A549 (cell line): ENCODE measurements at regions not wholly inside any gene's neighbourhood (a gene's known extent, or its start where the extent isn't known, plus 50 kb on each side); places are given as distances from the start of the nearest gene placed in this dataset.

Source experiments
- ATAC-seq, 2 experiments: fragments of 200-7000 bp in 1 of 2; fragments of >200 bp in 1 of 2; cut with Nextera tagmentation in 1 of 2; cut with Tn5 transposase in 1 of 2; 3 replicates each; pipeline versions ENCODE4 v1.8.0 to v1.9.1; 2018 to 2020; ENCODE audit warnings: mild to moderate bottlenecking in 1 of 2, moderate library complexity in 1 of 2
- CTCF ChIA-PET: fragments of 300-600 bp; sonication (Branson Sonifier 250); formaldehyde crosslinking; extraction: SDS; loops from one replicate; lab custom pipeline; 2021; ENCODE audit warnings: antibody characterized with exemption, inconsistent platforms; lab: Yijun Ruan, JAX
- POLR2A ChIA-PET: fragments of 350-600 bp; formaldehyde crosslinking; extraction: SDS; loops from one replicate; lab custom pipeline; 2021; ENCODE audit warnings: antibody characterized with exemption, inconsistent platforms; lab: Yijun Ruan, JAX
- DNase-seq, 2 experiments: peaks; one replicate each; pipeline versions ENCODE4 v3.0.0 to v3.0.0-alpha.2; 2011 to 2016; ENCODE audit warnings: low read depth in 1 of 2, low spot score in 1 of 2
- FAIRE-seq: peaks from 2 replicates; lab custom pipeline; 2011; peaks lifted over from hg19 to GRCh38; lab: Jason Lieb, UNC
- H3K27ac ChIP-seq, 2 experiments: fragments of >200 bp; sonication (Bioruptor Twin); formaldehyde crosslinking; 3 replicates each; pipeline ENCODE4 v1.5.1; 2016 to 2017
- H3K4me1 ChIP-seq: fragments of >200 bp; sonication (Bioruptor Twin); formaldehyde crosslinking; 3 replicates; pipeline ENCODE4 v1.6.1; 2016
- H3K4me2 ChIP-seq: fragments of >200 bp; sonication (Bioruptor Twin); formaldehyde crosslinking; 3 replicates; pipeline ENCODE4 v1.6.1; 2016
- H3K4me3 ChIP-seq: fragments of >200 bp; sonication (Bioruptor Twin); formaldehyde crosslinking; 3 replicates; pipeline ENCODE4 v1.5.1; 2016
- H3K9me3 ChIP-seq: fragments of >200 bp; sonication (Bioruptor Twin); formaldehyde crosslinking; 3 replicates; pipeline ENCODE4 v1.6.1; 2016
- BHLHE40 ChIP-seq: IDR thresholded peaks from 2 replicates; pipeline ENCODE4 v1.6.1; 2012; ENCODE audit warnings: low read depth, low read length, inconsistent platforms
- CBX8 ChIP-seq: fragments of 200-600 bp; sonication (generic); IDR thresholded peaks from 2 replicates; pipeline ENCODE4 v1.6.1; 2016
- CHD2 ChIP-seq: fragments of 150-350 bp; IDR thresholded peaks from 2 replicates; pipeline ENCODE4 v1.6.1; 2014; ENCODE audit warnings: low read length; ENCODE audit not compliant: partially characterized antibody
- CHD4 ChIP-seq: fragments of 200-600 bp; sonication (generic); IDR thresholded peaks from 2 replicates; pipeline ENCODE4 v1.6.1; 2016; ENCODE audit warnings: antibody characterized with exemption, mild to moderate bottlenecking, borderline replicate concordance
- E2F6 ChIP-seq: IDR thresholded peaks from 2 replicates; pipeline ENCODE4 v1.6.1; 2012; ENCODE audit warnings: low read depth, borderline replicate concordance
- HDAC2 ChIP-seq: fragments of 200-600 bp; sonication (generic); IDR thresholded peaks from 2 replicates; pipeline ENCODE4 v1.6.1; 2016
- JUN ChIP-seq, 2 experiments: fragments of >200 bp; sonication (Bioruptor Twin); formaldehyde crosslinking; IDR thresholded peaks; 2 replicates in 1 of 2; 3 replicates in 1 of 2; pipeline ENCODE4 v1.6.1; 2016 to 2017
- MAFK ChIP-seq: fragments of 450-650 bp; IDR thresholded peaks from 2 replicates; pipeline ENCODE4 v1.6.1; 2014; ENCODE audit not compliant: partially characterized antibody
- MYC ChIP-seq: IDR thresholded peaks from 2 replicates; pipeline ENCODE4 v1.6.1; 2012; ENCODE audit warnings: mild to moderate bottlenecking, inconsistent platforms, low read length, improper control_type of control experiment, borderline replicate concordance
- NFE2L2 ChIP-seq: fragments of 150-350 bp; conservative IDR thresholded peaks from 2 replicates; pipeline ENCODE4 v1.6.1; 2014; ENCODE audit warnings: low read length
- PHF8 ChIP-seq: fragments of 200-600 bp; sonication (generic); IDR thresholded peaks from 2 replicates; pipeline ENCODE4 v1.6.1; 2016; ENCODE audit warnings: low read depth, mild to moderate bottlenecking, antibody characterized with exemption, moderate library complexity, borderline replicate concordance
- POLR2A ChIP-seq: IDR thresholded peaks from 2 replicates; pipeline ENCODE4 v1.6.1; 2012; ENCODE audit warnings: mild to moderate bottlenecking, low read length
- REST ChIP-seq: fragments of 200-600 bp; sonication (generic); IDR thresholded peaks from 2 replicates; pipeline ENCODE4 v1.6.1; 2016; ENCODE audit warnings: antibody characterized with exemption, mild to moderate bottlenecking, moderate library complexity
- RNF2 ChIP-seq: fragments of 200-600 bp; sonication (generic); IDR thresholded peaks from 2 replicates; pipeline ENCODE4 v1.6.1; 2016; ENCODE audit warnings: low read depth, mild to moderate bottlenecking, antibody characterized with exemption, moderate library complexity, borderline replicate concordance
- SMC3 ChIP-seq: fragments of >200 bp; sonication (Bioruptor Twin); formaldehyde crosslinking; IDR thresholded peaks from 3 replicates; pipeline ENCODE4 v1.6.1; 2018; ENCODE audit warnings: inconsistent platforms
- TFCP2L1 ChIP-seq: fragments of 250-450 bp; sonication (Bioruptor Pico); IDR thresholded peaks from 2 replicates; pipeline ENCODE4 v1.5.0; 2021; ENCODE audit warnings: mild to moderate bottlenecking
- TP53 ChIP-seq: fragments of 250-450 bp; sonication (Bioruptor Pico); IDR thresholded peaks from 2 replicates; pipeline ENCODE4 v1.5.0; 2021; ENCODE audit warnings: mild to moderate bottlenecking, moderate library complexity
- USF2 ChIP-seq: fragments of 450-650 bp; IDR thresholded peaks from 2 replicates; pipeline ENCODE4 v1.6.1; 2014; ENCODE audit warnings: antibody characterized with exemption
- ZNF302 ChIP-seq: fragments of 250-450 bp; sonication (Bioruptor Pico); IDR thresholded peaks from 2 replicates; pipeline ENCODE4 v1.9.0; 2021; ENCODE audit warnings: inconsistent platforms, mild to moderate bottlenecking, moderate library complexity
- ZSCAN20 ChIP-seq: fragments of 250-450 bp; sonication (Bioruptor Pico); IDR thresholded peaks from 2 replicates; pipeline ENCODE4 v1.8.0; 2022; ENCODE audit warnings: mild to moderate bottlenecking, moderate library complexity
- WGBS: methylation state at CpG from one replicate; pipeline ENCODE4 v1.1.6; 2017; ENCODE audit errors: missing lambda C conversion rate; 5-methylcytosine and 5-hydroxymethylcytosine counted together

- Histone ChIP-seq H3K27ac (no peak overlapping the region), H3K4me3 (no peak overlapping the region), H3K9me3 (peaks cover 20% of the 10 kb centered on the region), H3K4me1 (no peaks in the 10 kb centered on the region), H3K4me2 (no peak overlapping the region)
- TF ChIP-seq E2F6 (no peak), CHD2 (no peak), SMC3 (no peak), TP53 (CRISPR knock-in tag) (no peak), RNF2 (no peak), REST (no peak), HDAC2 (no peak), BHLHE40 (no peak), POLR2A (no peak), CHD4 (no peak), ZSCAN20 (CRISPR knock-in tag) (no peak)
- POLR2A ChIA-PET: no interaction called here
- FAIRE-seq (no peak), ATAC-seq (no peak), DNase-seq (no peak)
- CTCF ChIA-PET: no interaction called here
- 26% methylated on average over 1 of the region's 1 CpG for WGBS
These were observed 290.1 kb downstream of the MAP2K4 start for GRCh38 chr17:12310811-12311210.

GRCh38 chr17:12312692-12313091, 292.0 kb downstream of the MAP2K4 start:
- CTCF ChIA-PET: interaction anchor here (0.5 to 0.6 kb wide), 2 partner anchors 79 to 1192 kb away, joined by 3 read pairs; no protein-coding TSS in a partner anchor
- H3K4me2 ChIP-seq: no peak overlapping the region
- no peak overlapping the region for H3K4me3 ChIP-seq
- H3K9me3 ChIP-seq: peaks cover 20% of the 10 kb centered on the region
- peak; percentile 61 for FAIRE-seq
- DNase-seq: no peak
- no peak for TF ChIP-seq POLR2A
- TF ChIP-seq CBX8: no peak
- TF ChIP-seq CHD4: no peak
- no peak for TF ChIP-seq TFCP2L1
- TF ChIP-seq JUN (IDR thresholded peaks at IDR 0.05): no peak
- no peak for TF ChIP-seq PHF8
- TF ChIP-seq NFE2L2: no peak
- no peak for TF ChIP-seq ZNF302 (CRISPR knock-in tag)
- TF ChIP-seq USF2: no peak
- no peak for TF ChIP-seq HDAC2
- TF ChIP-seq BHLHE40: no peak
- no peak for TF ChIP-seq MYC
- TF ChIP-seq, all 56 proteins: peak for 0
- H3K4me1 ChIP-seq: no peaks in the 10 kb centered on the region
- ATAC-seq: no peak
- POLR2A ChIA-PET: no interaction called here
- H3K27ac ChIP-seq: no peak overlapping the region

GRCh38 chr17:12313786-12314185, 293.1 kb downstream of the MAP2K4 start:
- TF ChIP-seq ZSCAN20 (CRISPR knock-in tag): no peak
- TF ChIP-seq MAFK: peak; percentile 69
- Histone ChIP-seq H3K4me3 (no peak overlapping the region), H3K9me3 (peaks cover 20% of the 10 kb centered on the region), H3K4me1 (no peaks in the 10 kb centered on the region), H3K4me2 (no peak overlapping the region), H3K27ac (no peak overlapping the region)
- ChIA-PET POLR2A (no interaction called here), CTCF (interaction anchor here (0.6 to 1.1 kb wide), 2 partner anchors 90 to 354 kb away, joined by 4 read pairs; no protein-coding TSS in a partner anchor)
- no peak for ATAC-seq
- 15% methylated on average over 1 of the region's 1 CpG for WGBS
- no peak for FAIRE-seq
- DNase-seq: no peak
